Naive thymus-derived CD4-positive, alpha-beta T cell (primary cell): ENCODE measurements at regions not wholly inside any gene's neighbourhood (a gene's known extent, or its start where the extent isn't known, plus 50 kb on each side); places are given as distances from the start of the nearest gene placed in this dataset.

Experiments
- ATAC-seq: fragments of 150-1000 bp; cut with Tn5 transposase; 2 replicates; pipeline ENCODE4 v1.10.0; 2021; ENCODE audit warnings: mild to moderate bottlenecking, moderate library complexity
- CTCF ChIA-PET: fragments of 350-600 bp; sonication (Branson Sonifier 250); formaldehyde crosslinking; loops from one replicate; lab custom pipeline; 2021; ENCODE audit warnings: antibody characterized with exemption; lab: Charles Lee
- POLR2A ChIA-PET: fragments of 350-600 bp; sonication (Branson Sonifier 250); formaldehyde crosslinking; loops from one replicate; lab custom pipeline; 2021; ENCODE audit warnings: antibody characterized with exemption, inconsistent platforms; lab: Charles Lee
- DNase-seq, 9 donors: peaks; one replicate each; pipeline versions ENCODE4 v3.0.0 to v3.0.0-alpha.2; 2020 to 2022; ENCODE audit warnings: mixed read lengths in 1 of 9
- H3K27ac ChIP-seq: one replicate; pipeline ENCODE4 v1.7.0; 2013; ENCODE audit warnings: mild to moderate bottlenecking, low read depth, low read length, moderate library complexity
- H3K27me3 ChIP-seq, 2 donors: one replicate each; pipeline ENCODE4 v1.7.0; 2013; ENCODE audit warnings: low read length in 2 of 2, mild to moderate bottlenecking in 2 of 2, moderate library complexity in 2 of 2; ENCODE audit not compliant: control insufficient read depth in 2 of 2, insufficient read depth in 2 of 2
- H3K36me3 ChIP-seq, 3 experiments: 1 replicate in 2 of 3; 2 replicates in 1 of 3; pipeline ENCODE4 v1.7.0; 2013; ENCODE audit warnings: low read length in 3 of 3, mild to moderate bottlenecking in 3 of 3, moderate library complexity in 1 of 3; ENCODE audit not compliant: insufficient read depth in 3 of 3, control insufficient read depth in 2 of 3
- H3K4me1 ChIP-seq, 2 donors: one replicate each; pipeline ENCODE4 v1.7.0; 2013; ENCODE audit warnings: low read length in 2 of 2, mild to moderate bottlenecking in 2 of 2, moderate library complexity in 1 of 2; ENCODE audit not compliant: control insufficient read depth in 2 of 2, insufficient read depth in 2 of 2
- H3K4me3 ChIP-seq: 2 replicates; pipeline ENCODE4 v1.7.0; 2013; ENCODE audit warnings: mild to moderate bottlenecking, low read length
- H3K9me3 ChIP-seq, 3 experiments: 1 replicate in 2 of 3; 2 replicates in 1 of 3; pipeline ENCODE4 v1.7.0; 2013; ENCODE audit warnings: low read length in 3 of 3; ENCODE audit not compliant: control insufficient read depth in 2 of 3
- H3K27ac Mint-ChIP-seq, 9 donors: one replicate each; pipeline ENCODE4 v1.8.0; 2020 to 2022; ENCODE audit warnings: mixed read lengths in 9 of 9, mild to moderate bottlenecking in 8 of 9, moderate library complexity in 5 of 9, inconsistent platforms in 2 of 9
- H3K27me3 Mint-ChIP-seq, 5 donors: one replicate each; pipeline ENCODE4 v1.8.0; 2021 to 2022; ENCODE audit warnings: mixed read lengths in 5 of 5, mild to moderate bottlenecking in 1 of 5
- H3K36me3 Mint-ChIP-seq, 5 donors: one replicate each; pipeline ENCODE4 v1.8.0; 2020 to 2022; ENCODE audit warnings: mixed read lengths in 5 of 5, mild to moderate bottlenecking in 3 of 5, inconsistent platforms in 1 of 5
- H3K4me1 Mint-ChIP-seq, 7 donors: one replicate each; pipeline ENCODE4 v1.8.0; 2020 to 2022; ENCODE audit warnings: mixed read lengths in 7 of 7, mild to moderate bottlenecking in 3 of 7, inconsistent platforms in 1 of 7
- H3K4me3 Mint-ChIP-seq, 10 donors: one replicate each; pipeline ENCODE4 v1.8.0; 2020 to 2022; ENCODE audit warnings: mild to moderate bottlenecking in 10 of 10, mixed read lengths in 10 of 10, moderate library complexity in 6 of 10, inconsistent platforms in 2 of 10
- H3K9me3 Mint-ChIP-seq, 11 donors: one replicate each; pipeline ENCODE4 v1.8.0; 2020 to 2022; ENCODE audit warnings: mixed read lengths in 11 of 11, mild to moderate bottlenecking in 4 of 11, inconsistent platforms in 1 of 11, moderate library complexity in 1 of 11
- intact Hi-C, 2 donors: fragments of 100-400 bp; cut with micrococcal nuclease; formaldehyde crosslinking; loops; one replicate each; pipeline ENCODE4 v1.15.1; 2023

GRCh38 chr16:8253718-8254117 lies 336.6 kb downstream of the TMEM114 start:
- no peaks in the 10 kb centered on the region for H3K27me3 Mint-ChIP-seq
- Histone ChIP-seq H3K4me1 (no peaks in the 10 kb centered on the region), H3K4me3 (no peak overlapping the region), H3K27ac (no peak overlapping the region), H3K9me3 (no peaks in the 10 kb centered on the region), H3K27me3 (no peaks in the 10 kb centered on the region), H3K36me3 (no peaks in the 10 kb centered on the region)
- intact Hi-C loops, result no loop called here
- DNase-seq (no peak), ATAC-seq (no peak)
- POLR2A ChIA-PET, result no interaction called here
- H3K27ac Mint-ChIP-seq, result no peak overlapping the region
- H3K4me1 Mint-ChIP-seq, result peaks cover 0 to 1% (median 0%) of the 10 kb centered on the region in 7 donors
- H3K36me3 Mint-ChIP-seq, result no peaks in the 10 kb centered on the region
- CTCF ChIA-PET, result no interaction called here
- no peak overlapping the region for H3K4me3 Mint-ChIP-seq
- peaks cover 0 to 14% (median 3%) of the 10 kb centered on the region in 11 donors for H3K9me3 Mint-ChIP-seq

- H3K27ac ChIP-seq, result no peak overlapping the region
- no peak overlapping the region for H3K4me3 ChIP-seq
- no peaks in the 10 kb centered on the region for H3K4me1 ChIP-seq
- intact Hi-C loops, result no loop called here
- POLR2A ChIA-PET, result no interaction called here
- H3K9me3 Mint-ChIP-seq, result peaks cover 0 to 14% (median 3%) of the 10 kb centered on the region in 11 donors
- CTCF ChIA-PET, result no interaction called here
- H3K36me3 Mint-ChIP-seq, result no peaks in the 10 kb centered on the region
- H3K27me3 Mint-ChIP-seq, result no peaks in the 10 kb centered on the region
- ATAC-seq (no peak), DNase-seq (no peak)
- no peaks in the 10 kb centered on the region for H3K36me3 ChIP-seq
- peaks cover 0 to 1% (median 0%) of the 10 kb centered on the region in 7 donors for H3K4me1 Mint-ChIP-seq
- no peak overlapping the region for H3K4me3 Mint-ChIP-seq
- H3K27ac Mint-ChIP-seq, result no peak overlapping the region
- no peaks in the 10 kb centered on the region for H3K27me3 ChIP-seq
- no peaks in the 10 kb centered on the region for H3K9me3 ChIP-seq
Measured at GRCh38 chr16:8251727-8252126, 338.6 kb downstream of the TMEM114 start.

- DNase-seq (no peak), ATAC-seq (no peak)
- no peak overlapping the region for H3K27ac Mint-ChIP-seq
- POLR2A ChIA-PET, result no interaction called here
- Histone ChIP-seq H3K36me3 (no peaks in the 10 kb centered on the region), H3K27ac (no peak overlapping the region), H3K4me3 (no peak overlapping the region), H3K4me1 (no peaks in the 10 kb centered on the region), H3K9me3 (no peaks in the 10 kb centered on the region), H3K27me3 (no peaks in the 10 kb centered on the region)
- H3K36me3 Mint-ChIP-seq, result no peaks in the 10 kb centered on the region
- peaks cover 0 to 11% (median 3%) of the 10 kb centered on the region in 11 donors for H3K9me3 Mint-ChIP-seq
- H3K27me3 Mint-ChIP-seq, result no peaks in the 10 kb centered on the region
- CTCF ChIA-PET, result no interaction called here
- intact Hi-C loops, result no loop called here
- no peak overlapping the region for H3K4me3 Mint-ChIP-seq
- H3K4me1 Mint-ChIP-seq, result peaks cover 0 to 1% (median 0%) of the 10 kb centered on the region in 7 donors
Measured at GRCh38 chr16:8251298-8251697, 339.0 kb downstream of the TMEM114 start.

- Histone ChIP-seq H3K9me3 (no peaks in the 10 kb centered on the region), H3K36me3 (no peaks in the 10 kb centered on the region), H3K4me1 (no peaks in the 10 kb centered on the region), H3K27me3 (no peaks in the 10 kb centered on the region), H3K4me3 (no peak overlapping the region), H3K27ac (no peak overlapping the region)
- ChIA-PET POLR2A (no interaction called here), CTCF (no interaction called here)
- Mint-ChIP-seq H3K36me3 (no peaks in the 10 kb centered on the region), H3K27ac (no peak overlapping the region), H3K9me3 (peaks cover 0 to 11% (median 2%) of the 10 kb centered on the region in 11 donors), H3K4me3 (no peak overlapping the region), H3K4me1 (peaks cover 0 to 1% (median 0%) of the 10 kb centered on the region in 7 donors), H3K27me3 (peaks cover 0 to 4% (median 0%) of the 10 kb centered on the region in 5 donors)
- no peak for DNase-seq
- intact Hi-C loops, result no loop called here
- no peak for ATAC-seq
Measured at GRCh38 chr16:8247993-8248392, 342.3 kb downstream of the TMEM114 start.

- Mint-ChIP-seq H3K27ac (no peak overlapping the region), H3K4me1 (no peaks in the 10 kb centered on the region), H3K4me3 (no peak overlapping the region), H3K36me3 (no peaks in the 10 kb centered on the region), H3K9me3 (peaks cover 0 to 9% (median under 1%) of the 10 kb centered on the region in 11 donors), H3K27me3 (peaks cover 0 to 4% (median 0%) of the 10 kb centered on the region in 5 donors)
- H3K9me3 ChIP-seq, result no peaks in the 10 kb centered on the region
- H3K4me1 ChIP-seq, result no peaks in the 10 kb centered on the region
- no peaks in the 10 kb centered on the region for H3K27me3 ChIP-seq
- H3K4me3 ChIP-seq, result no peak overlapping the region
- ATAC-seq (no peak), DNase-seq (no peak)
- H3K27ac ChIP-seq, result no peak overlapping the region
- intact Hi-C loops, result no loop called here
- CTCF ChIA-PET, result no interaction called here
- no peaks in the 10 kb centered on the region for H3K36me3 ChIP-seq
- POLR2A ChIA-PET, result no interaction called here
Measured at GRCh38 chr16:8243981-8244380, 346.3 kb downstream of the TMEM114 start.

GRCh38 chr16:8241408-8241807 lies 348.9 kb downstream of the TMEM114 start:
- Mint-ChIP-seq H3K4me1 (no peaks in the 10 kb centered on the region), H3K27ac (no peak overlapping the region), H3K27me3 (peaks cover 0 to 10% (median 0%) of the 10 kb centered on the region in 5 donors), H3K4me3 (no peak overlapping the region), H3K36me3 (no peaks in the 10 kb centered on the region), H3K9me3 (peaks cover 0 to 12% (median 4%) of the 10 kb centered on the region in 11 donors)
- H3K4me1 ChIP-seq, result no peaks in the 10 kb centered on the region
- DNase-seq (no peak), ATAC-seq (no peak)
- H3K27me3 ChIP-seq, result no peaks in the 10 kb centered on the region
- POLR2A ChIA-PET, result no interaction called here
- H3K27ac ChIP-seq, result no peak overlapping the region
- no peak overlapping the region for H3K4me3 ChIP-seq
- no peaks in the 10 kb centered on the region for H3K36me3 ChIP-seq
- CTCF ChIA-PET, result no interaction called here
- intact Hi-C loops, result no loop called here
- H3K9me3 ChIP-seq, result no peaks in the 10 kb centered on the region

- H3K4me3 ChIP-seq, result no peak overlapping the region
- H3K9me3 ChIP-seq, result no peaks in the 10 kb centered on the region
- ChIA-PET POLR2A (no interaction called here), CTCF (no interaction called here)
- H3K27me3 ChIP-seq, result no peaks in the 10 kb centered on the region
- H3K27me3 Mint-ChIP-seq, result peaks cover 0 to 9% (median 0%) of the 10 kb centered on the region in 5 donors
- no peak overlapping the region for H3K4me3 Mint-ChIP-seq
- H3K36me3 ChIP-seq, result no peaks in the 10 kb centered on the region
- no peak for ATAC-seq
- H3K4me1 Mint-ChIP-seq, result no peaks in the 10 kb centered on the region
- intact Hi-C loops, result no loop called here
- H3K27ac Mint-ChIP-seq, result no peak overlapping the region
- H3K4me1 ChIP-seq, result no peaks in the 10 kb centered on the region
- peaks cover 0 to 13% (median 6%) of the 10 kb centered on the region in 11 donors for H3K9me3 Mint-ChIP-seq
- no peak for DNase-seq
- no peak overlapping the region for H3K27ac ChIP-seq
- H3K36me3 Mint-ChIP-seq, result no peaks in the 10 kb centered on the region
Measured at GRCh38 chr16:8239443-8239842, 350.9 kb downstream of the TMEM114 start.
